GM12872 (cell line): ENCODE measurements at regions not wholly inside any gene's neighbourhood (a gene's known extent, or its start where the extent isn't known, plus 50 kb on each side); places are given as distances from the start of the nearest gene placed in this dataset.

Source experiments
- CTCF ChIP-seq: IDR thresholded peaks from 3 replicates; pipeline ENCODE4 v1.5.1; 2011; ENCODE audit warnings: low read depth, mild to moderate bottlenecking, low read length, moderate library complexity; ENCODE audit not compliant: insufficient read depth

GRCh38 chr4:32876546-32876945 is 2156.4 kb downstream of the PCDH7 start:
- TF ChIP-seq CTCF, result no peak

- no peak for TF ChIP-seq CTCF
These were observed 2159.7 kb downstream of the PCDH7 start for GRCh38 chr4:32879913-32880312.

GRCh38 chr4:32884198-32884597 is 2164.0 kb downstream of the PCDH7 start:
- TF ChIP-seq CTCF, result no peak

- TF ChIP-seq CTCF, result no peak
These were observed 2170.2 kb downstream of the PCDH7 start for GRCh38 chr4:32890398-32890797.

- no peak for TF ChIP-seq CTCF
These were observed 2188.9 kb downstream of the PCDH7 start for GRCh38 chr4:32909053-32909452.

- TF ChIP-seq CTCF, result no peak
These were observed 2189.6 kb downstream of the PCDH7 start for GRCh38 chr4:32909736-32910135.

- TF ChIP-seq CTCF, result no peak
These were observed 2197.4 kb downstream of the PCDH7 start for GRCh38 chr4:32917586-32917985.
